ENCODE measurements at regions not wholly inside any gene's neighbourhood (a gene's known extent, or its start where the extent isn't known, plus 50 kb on each side); places are given as distances from the start of the nearest gene placed in this dataset.

DNA sequence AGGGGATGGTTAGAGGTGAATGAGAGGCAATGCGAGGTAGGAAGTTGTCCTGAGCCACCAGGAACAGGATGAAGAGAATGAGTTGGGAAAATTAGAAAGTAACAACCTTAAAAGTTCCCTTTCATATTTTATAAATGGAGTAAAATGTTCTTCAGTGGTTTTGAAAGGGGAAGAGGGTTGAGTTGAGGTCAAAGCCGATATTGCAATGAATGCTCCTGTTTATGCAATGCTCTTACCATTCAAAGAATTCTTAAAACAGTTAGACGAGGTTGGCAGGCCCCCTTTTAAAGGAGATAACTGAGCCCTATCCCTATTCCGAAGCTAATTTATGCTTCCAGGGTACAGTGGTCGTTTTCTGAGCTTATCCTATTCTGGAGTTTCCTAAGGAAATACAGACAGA is 2110.3 kb upstream of the CELF4 start:
- Histone ChIP-seq H4K8ac (ENCODE audit: low read depth, low read length) (no peak overlapping the region), H2AFZ (ENCODE audit: low read length) (no peak overlapping the region), H3K4me1 (ENCODE audit: control insufficient read depth in 2 of 2, insufficient read depth in 1 of 2, low read depth in 1 of 2, low read length in 2 of 2) (no peaks in the 10 kb centered on the region), H3K23ac (ENCODE audit: low read depth, low read length, poor library complexity) (no peak overlapping the region), H2BK120ac (ENCODE audit: low read depth, low read length) (no peak overlapping the region), H3K18ac (ENCODE audit: low read length) (no peak overlapping the region), H3K36me3 (replicated peaks in 1 of 2; ENCODE audit: control insufficient read depth in 2 of 2, insufficient read depth in 2 of 2, low read length in 2 of 2) (no peaks in the 10 kb centered on the region), H3K27me3 (ENCODE audit: control insufficient read depth in 3 of 3, insufficient read depth in 3 of 3, low read depth in 1 of 3, low read length in 3 of 3) (no peaks in the 10 kb centered on the region), H3K14ac (ENCODE audit: low read length) (no peak overlapping the region), H3K27ac (replicated peaks; ENCODE audit: low read length) (no peak overlapping the region), H4K91ac (ENCODE audit: low read depth, low read length, poor library complexity) (no peak overlapping the region), H2AK5ac (ENCODE audit: low read depth, low read length) (no peak overlapping the region), H2BK15ac (ENCODE audit: low read length) (no peak overlapping the region), H3K9me3 (replicated peaks in 1 of 2; ENCODE audit: control insufficient read depth in 2 of 2, insufficient read depth in 1 of 2, low read depth in 1 of 2, low read length in 2 of 2) (no peaks in the 10 kb centered on the region), H2BK5ac (ENCODE audit: low read length) (no peak overlapping the region), H3K4me3 (ENCODE audit: low read length in 2 of 2) (no peak overlapping the region), H3K79me1 (ENCODE audit: low read depth, low read length) (no peaks in the 10 kb centered on the region), H3K4me2 (ENCODE audit: insufficient read depth, low read length, poor library complexity, severe bottlenecking) (no peak overlapping the region), H3K9ac (ENCODE audit: low read depth, low read length, poor library complexity) (no peak overlapping the region), H3K4ac (ENCODE audit: low read length) (no peak overlapping the region), H2BK12ac (ENCODE audit: low read length) (no peak overlapping the region)
- no peak for DNase-seq (ENCODE audit: low spot score)
- WGBS, 2 donors (ENCODE audit: extremely low coverage in 2 of 2, insufficient read length in 2 of 2, insufficient replicate concordance in 1 of 2), result no CpG with 5 or more reads among the region's 5 CpGs

DNA sequence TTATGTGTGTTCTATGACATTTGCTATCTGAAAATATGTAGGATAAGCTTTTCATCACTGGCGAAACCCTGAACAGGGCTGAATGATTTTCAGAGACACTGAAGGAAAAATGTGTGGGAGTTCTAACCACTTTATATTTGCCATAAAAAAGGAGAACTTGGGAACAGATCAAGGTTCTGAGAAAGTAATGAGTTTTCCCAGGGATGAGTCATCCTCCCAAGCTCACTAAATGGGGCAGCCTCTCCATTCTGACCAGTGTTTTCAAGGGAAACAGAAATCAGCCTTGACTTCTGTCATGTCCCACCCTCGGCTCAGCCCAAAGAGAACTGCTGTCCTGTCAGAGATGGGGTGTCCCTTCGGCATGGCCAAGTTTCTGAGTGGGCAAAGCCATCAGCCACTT is 2109.8 kb upstream of the CELF4 start:
- Histone ChIP-seq H2BK120ac (ENCODE audit: low read depth, low read length) (no peak overlapping the region), H3K79me1 (ENCODE audit: low read depth, low read length) (no peaks in the 10 kb centered on the region), H4K8ac (ENCODE audit: low read depth, low read length) (no peak overlapping the region), H3K4ac (ENCODE audit: low read length) (no peak overlapping the region), H3K4me1 (ENCODE audit: control insufficient read depth in 2 of 2, insufficient read depth in 1 of 2, low read depth in 1 of 2, low read length in 2 of 2) (no peaks in the 10 kb centered on the region), H3K4me3 (ENCODE audit: low read length in 2 of 2) (no peak overlapping the region), H3K9ac (ENCODE audit: low read depth, low read length, poor library complexity) (no peak overlapping the region), H3K27me3 (ENCODE audit: control insufficient read depth in 3 of 3, insufficient read depth in 3 of 3, low read depth in 1 of 3, low read length in 3 of 3) (no peaks in the 10 kb centered on the region), H3K36me3 (replicated peaks in 1 of 2; ENCODE audit: control insufficient read depth in 2 of 2, insufficient read depth in 2 of 2, low read length in 2 of 2) (no peaks in the 10 kb centered on the region), H2BK12ac (ENCODE audit: low read length) (no peak overlapping the region), H3K14ac (ENCODE audit: low read length) (no peak overlapping the region), H4K91ac (ENCODE audit: low read depth, low read length, poor library complexity) (no peak overlapping the region), H3K18ac (ENCODE audit: low read length) (no peak overlapping the region), H3K27ac (replicated peaks; ENCODE audit: low read length) (no peak overlapping the region), H3K23ac (ENCODE audit: low read depth, low read length, poor library complexity) (no peak overlapping the region), H2BK5ac (ENCODE audit: low read length) (no peak overlapping the region), H2AFZ (ENCODE audit: low read length) (no peak overlapping the region), H2BK15ac (ENCODE audit: low read length) (no peak overlapping the region), H3K4me2 (ENCODE audit: insufficient read depth, low read length, poor library complexity, severe bottlenecking) (no peak overlapping the region), H3K9me3 (replicated peaks in 1 of 2; ENCODE audit: control insufficient read depth in 2 of 2, insufficient read depth in 1 of 2, low read depth in 1 of 2, low read length in 2 of 2) (no peaks in the 10 kb centered on the region), H2AK5ac (ENCODE audit: low read depth, low read length) (no peak overlapping the region)
- DNase-seq (ENCODE audit: low spot score), result no peak
- no CpG with 5 or more reads among the region's 3 CpGs for WGBS, 2 donors (ENCODE audit: extremely low coverage in 2 of 2, insufficient read length in 2 of 2, insufficient replicate concordance in 1 of 2)

DNA sequence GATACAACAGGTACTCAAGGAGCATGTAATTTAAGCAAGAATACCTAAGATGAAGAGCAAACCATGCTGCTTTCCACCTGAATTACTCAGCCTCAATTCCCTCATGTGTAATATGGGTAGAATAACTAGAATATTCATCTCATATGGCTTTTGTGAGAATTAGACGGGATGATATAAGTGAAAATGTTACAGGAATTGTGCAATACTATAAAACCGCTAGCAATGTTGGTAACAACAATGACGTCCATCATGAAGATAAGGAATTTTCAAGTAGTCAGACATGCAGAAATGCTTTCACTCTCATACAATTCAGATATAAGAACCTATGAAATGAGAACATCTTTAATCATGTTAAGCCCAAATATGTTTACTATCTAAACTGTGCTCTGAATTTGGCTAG is 2106.6 kb upstream of the CELF4 start:
- no peak overlapping the region for H3K9ac ChIP-seq (ENCODE audit: low read depth, low read length, poor library complexity)
- H2AK5ac ChIP-seq (ENCODE audit: low read depth, low read length), result no peak overlapping the region
- H3K27me3 ChIP-seq (ENCODE audit: control insufficient read depth in 3 of 3, insufficient read depth in 3 of 3, low read depth in 1 of 3, low read length in 3 of 3), result no peaks in the 10 kb centered on the region
- H2BK12ac ChIP-seq (ENCODE audit: low read length), result no peak overlapping the region
- no peaks in the 10 kb centered on the region for H3K36me3 ChIP-seq (replicated peaks in 1 of 2; ENCODE audit: control insufficient read depth in 2 of 2, insufficient read depth in 2 of 2, low read length in 2 of 2)
- WGBS, 2 donors (ENCODE audit: extremely low coverage in 2 of 2, insufficient read length in 2 of 2, insufficient replicate concordance in 1 of 2), result no CpG with 5 or more reads among the region's 3 CpGs
- no peaks in the 10 kb centered on the region for H3K9me3 ChIP-seq (replicated peaks in 1 of 2; ENCODE audit: control insufficient read depth in 2 of 2, insufficient read depth in 1 of 2, low read depth in 1 of 2, low read length in 2 of 2)
- H2BK5ac ChIP-seq (ENCODE audit: low read length), result no peak overlapping the region
- no peak overlapping the region for H3K4me2 ChIP-seq (ENCODE audit: insufficient read depth, low read length, poor library complexity, severe bottlenecking)
- no peak overlapping the region for H3K4ac ChIP-seq (ENCODE audit: low read length)
- H3K4me3 ChIP-seq (ENCODE audit: low read length in 2 of 2), result no peak overlapping the region
- no peak overlapping the region for H3K18ac ChIP-seq (ENCODE audit: low read length)
- H3K23ac ChIP-seq (ENCODE audit: low read depth, low read length, poor library complexity), result no peak overlapping the region
- DNase-seq (ENCODE audit: low spot score), result no peak
- no peak overlapping the region for H4K91ac ChIP-seq (ENCODE audit: low read depth, low read length, poor library complexity)
- H3K27ac ChIP-seq (replicated peaks; ENCODE audit: low read length), result no peak overlapping the region
- H3K79me1 ChIP-seq (ENCODE audit: low read depth, low read length), result no peaks in the 10 kb centered on the region
- no peak overlapping the region for H2BK120ac ChIP-seq (ENCODE audit: low read depth, low read length)
- no peak overlapping the region for H2BK15ac ChIP-seq (ENCODE audit: low read length)
- no peak overlapping the region for H2AFZ ChIP-seq (ENCODE audit: low read length)
- no peak overlapping the region for H3K14ac ChIP-seq (ENCODE audit: low read length)
- no peak overlapping the region for H4K8ac ChIP-seq (ENCODE audit: low read depth, low read length)
- H3K4me1 ChIP-seq (ENCODE audit: control insufficient read depth in 2 of 2, insufficient read depth in 1 of 2, low read depth in 1 of 2, low read length in 2 of 2), result no peaks in the 10 kb centered on the region

DNA sequence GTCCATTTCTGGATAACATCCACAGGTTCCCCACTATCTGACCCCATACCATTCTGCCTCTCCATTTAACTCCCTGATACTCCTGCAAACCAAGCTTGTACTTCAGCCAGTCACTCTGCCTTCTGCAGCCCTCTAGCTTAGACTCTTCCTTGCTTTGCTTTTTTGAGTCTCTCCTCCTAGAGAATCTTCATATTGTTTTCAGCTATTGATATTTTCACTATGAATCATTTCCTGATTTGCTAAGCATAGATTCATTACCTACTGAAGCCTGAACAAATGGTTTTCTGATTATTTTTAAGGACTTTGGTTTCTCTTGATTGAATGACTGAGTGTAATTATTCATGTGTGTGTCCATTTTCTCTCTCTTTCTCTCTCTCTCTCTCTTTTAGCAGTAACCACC is 2102.3 kb upstream of the CELF4 start:
- no peak overlapping the region for H2BK12ac ChIP-seq (ENCODE audit: low read length)
- DNase-seq (ENCODE audit: low spot score), result no peak
- H3K4me1 ChIP-seq (ENCODE audit: control insufficient read depth in 2 of 2, insufficient read depth in 1 of 2, low read depth in 1 of 2, low read length in 2 of 2), result no peaks in the 10 kb centered on the region

More for the DNA sequence above, 2102.3 kb upstream of the CELF4 start:
- H3K27me3 ChIP-seq (ENCODE audit: control insufficient read depth in 3 of 3, insufficient read depth in 3 of 3, low read depth in 1 of 3, low read length in 3 of 3), result no peaks in the 10 kb centered on the region
- H3K4me2 ChIP-seq (ENCODE audit: insufficient read depth, low read length, poor library complexity, severe bottlenecking), result no peak overlapping the region
- H2BK5ac ChIP-seq (ENCODE audit: low read length), result no peak overlapping the region
- no peak overlapping the region for H2AFZ ChIP-seq (ENCODE audit: low read length)
- H3K27ac ChIP-seq (replicated peaks; ENCODE audit: low read length), result no peak overlapping the region
- no peak overlapping the region for H3K4ac ChIP-seq (ENCODE audit: low read length)
- H3K18ac ChIP-seq (ENCODE audit: low read length), result no peak overlapping the region
- no peak overlapping the region for H2BK120ac ChIP-seq (ENCODE audit: low read depth, low read length)
- no peak overlapping the region for H3K9ac ChIP-seq (ENCODE audit: low read depth, low read length, poor library complexity)
- no peaks in the 10 kb centered on the region for H3K79me1 ChIP-seq (ENCODE audit: low read depth, low read length)
- no peaks in the 10 kb centered on the region for H3K36me3 ChIP-seq (replicated peaks in 1 of 2; ENCODE audit: control insufficient read depth in 2 of 2, insufficient read depth in 2 of 2, low read length in 2 of 2)
- no peak overlapping the region for H3K4me3 ChIP-seq (ENCODE audit: low read length in 2 of 2)
- H4K8ac ChIP-seq (ENCODE audit: low read depth, low read length), result no peak overlapping the region
- H3K14ac ChIP-seq (ENCODE audit: low read length), result no peak overlapping the region
- H4K91ac ChIP-seq (ENCODE audit: low read depth, low read length, poor library complexity), result no peak overlapping the region
- no peak overlapping the region for H2BK15ac ChIP-seq (ENCODE audit: low read length)
- H2AK5ac ChIP-seq (ENCODE audit: low read depth, low read length), result no peak overlapping the region
- no peak overlapping the region for H3K23ac ChIP-seq (ENCODE audit: low read depth, low read length, poor library complexity)
- no peaks in the 10 kb centered on the region for H3K9me3 ChIP-seq (replicated peaks in 1 of 2; ENCODE audit: control insufficient read depth in 2 of 2, insufficient read depth in 1 of 2, low read depth in 1 of 2, low read length in 2 of 2)

Measured in neuronal stem cell (in vitro differentiated cells).